ENCODE measurements at regions not wholly inside any gene's neighbourhood (a gene's known extent, or its start where the extent isn't known, plus 50 kb on each side); places are given as distances from the start of the nearest gene placed in this dataset.

GRCh38 chr19:31701146-31701545 lies 351.9 kb upstream of the TSHZ3 start:
- TF ChIP-seq CTCF (IDR thresholded peaks at IDR 0.05) (no peak), ZFX (IDR thresholded peaks at IDR 0.05; ENCODE audit: borderline replicate concordance) (no peak)
